Right lobe of liver (tissue), 6 donors: ENCODE measurements at regions not wholly inside any gene's neighbourhood (a gene's known extent, or its start where the extent isn't known, plus 50 kb on each side); places are given as distances from the start of the nearest gene placed in this dataset.

Source experiments
- ATAC-seq, 4 donors: fragments of 200-7000 bp; cut with Tn5 transposase; one replicate each; pipeline ENCODE4 v1.9.1; 2020; ENCODE audit warnings: mild to moderate bottlenecking in 4 of 4, moderate library complexity in 4 of 4
- DNase-seq, 3 donors: peaks; one replicate each; pipeline ENCODE4 v3.0.0-alpha.2; 2020
- H3K27ac ChIP-seq, 3 donors: fragments of 200-600 bp; one replicate each; pipeline ENCODE4 v1.8.0; 2022
- H3K27me3 ChIP-seq, 2 donors: fragments of 200-600 bp; one replicate each; pipeline ENCODE4 v1.8.0; 2022
- H3K36me3 ChIP-seq, 4 donors: fragments of 200-600 bp; sonication (generic) in 1 of 4; one replicate each; pipeline versions ENCODE4 v1.5.1 to v1.8.0; 2017 to 2022; ENCODE audit warnings: control low read depth in 1 of 4
- H3K4me1 ChIP-seq, 4 donors: fragments of 200-600 bp; sonication (generic) in 1 of 4; one replicate each; pipeline versions ENCODE4 v1.5.1 to v1.8.0; 2017 to 2022; ENCODE audit warnings: control low read depth in 1 of 4
- H3K4me3 ChIP-seq, 3 donors: fragments of 200-600 bp; one replicate each; pipeline ENCODE4 v1.8.0; 2022
- H3K9me3 ChIP-seq, 4 donors: fragments of 200-600 bp; sonication (generic) in 1 of 4; one replicate each; pipeline versions ENCODE4 v1.5.1 to v1.8.0; 2017 to 2022; ENCODE audit warnings: control low read depth in 1 of 4
- CTCF ChIP-seq, 4 donors: fragments of 200-600 bp in 3 of 4; fragments of 450-650 bp in 1 of 4; IDR thresholded peaks; one replicate each; pipeline versions ENCODE4 v1.5.1 to v1.8.0; 2016 to 2022; ENCODE audit warnings: antibody characterized with exemption in 4 of 4, mild to moderate bottlenecking in 2 of 4
- POLR2A ChIP-seq: fragments of 450-650 bp; IDR thresholded peaks from one replicate; pipeline ENCODE4 v1.6.1; 2017; ENCODE audit warnings: antibody characterized with exemption, mild to moderate bottlenecking
- WGBS: methylation state at CpG from one replicate; pipeline ENCODE4 v1.1.6; 2018; ENCODE audit warnings: low coverage, low lambda C conversion rate; ENCODE audit not compliant: insufficient coverage; ENCODE audit errors: missing lambda C conversion rate; 5-methylcytosine and 5-hydroxymethylcytosine counted together
- intact Hi-C, 2 donors: fragments of 100-400 bp; cut with DNase I; formaldehyde crosslinking; loops; one replicate each; pipeline versions ENCODE4 v1.11.2 to v1.14.1; 2022
- donor health status: DM: no; HTN: yes; CAD: no.
- donor health status: DM: no; HTN: no; CAD: no.
- donor health status: DM: no; HTN: no; CAD: no.
- donor health status: DM: no; HTN: yes; CAD: no.
- donor health status: DM: no; HTN: yes; CAD: no.

- Histone ChIP-seq H3K27me3 (no peaks in the 10 kb centered on the region), H3K27ac (no peak overlapping the region), H3K4me1 (peaks cover 0 to 6% (median 0%) of the 10 kb centered on the region in 4 donors), H3K36me3 (no peaks in the 10 kb centered on the region), H3K9me3 (no peaks in the 10 kb centered on the region), H3K4me3 (no peak overlapping the region)
- TF ChIP-seq CTCF (IDR thresholded peaks at IDR 0.05) (no peak), POLR2A (no peak)
- DNase-seq (no peak), ATAC-seq (peak; percentile 72 to 91 (median 84))
- intact Hi-C loops: no loop called here
- 88% methylated on average over 1 of the region's 3 CpGs for WGBS
These were observed 279.2 kb downstream of the RPS6KC1 start for GRCh38 chr1:213330281-213330680.

- TF ChIP-seq POLR2A (no peak), CTCF (IDR thresholded peaks at IDR 0.05) (no peak)
- intact Hi-C loops: no loop called here
- 81% methylated on average over 3 of the region's 4 CpGs for WGBS
- H3K36me3 ChIP-seq: no peaks in the 10 kb centered on the region
- peaks cover 0 to 6% (median 0%) of the 10 kb centered on the region in 4 donors for H3K4me1 ChIP-seq
- H3K27ac ChIP-seq: no peak overlapping the region
- H3K27me3 ChIP-seq: no peaks in the 10 kb centered on the region
- no peak for ATAC-seq
- H3K4me3 ChIP-seq: no peak overlapping the region
- H3K9me3 ChIP-seq: no peaks in the 10 kb centered on the region
- no peak for DNase-seq
These were observed 280.7 kb downstream of the RPS6KC1 start for GRCh38 chr1:213331631-213332175.

- Histone ChIP-seq H3K27me3 (no peaks in the 10 kb centered on the region), H3K27ac (no peak overlapping the region), H3K9me3 (no peaks in the 10 kb centered on the region), H3K36me3 (no peaks in the 10 kb centered on the region), H3K4me1 (peaks cover 0 to 6% (median 0%) of the 10 kb centered on the region in 4 donors), H3K4me3 (no peak overlapping the region)
- TF ChIP-seq CTCF (IDR thresholded peaks at IDR 0.05) (no peak), POLR2A (no peak)
- intact Hi-C loops: no loop called here
- DNase-seq (no peak), ATAC-seq (no peak)
- WGBS: 50% methylated on average over 2 of the region's 4 CpGs
These were observed 281.4 kb downstream of the RPS6KC1 start for GRCh38 chr1:213332491-213332890.

- intact Hi-C loops: no loop called here
- WGBS: 81% methylated on average over 4 of the region's 5 CpGs
- TF ChIP-seq CTCF (IDR thresholded peaks at IDR 0.05): no peak
- TF ChIP-seq POLR2A: no peak
These were observed 282.1 kb downstream of the RPS6KC1 start for GRCh38 chr1:213333121-213333520.

GRCh38 chr1:213335084-213335483 is 284.0 kb downstream of the RPS6KC1 start:
- Histone ChIP-seq H3K4me1 (peaks cover 0 to 6% (median 0%) of the 10 kb centered on the region in 4 donors), H3K4me3 (no peak overlapping the region), H3K27ac (no peak overlapping the region), H3K36me3 (no peaks in the 10 kb centered on the region), H3K9me3 (no peaks in the 10 kb centered on the region), H3K27me3 (no peaks in the 10 kb centered on the region)
- ATAC-seq: no peak
- intact Hi-C loops: no loop called here
- no peak for DNase-seq
- TF ChIP-seq POLR2A (no peak), CTCF (IDR thresholded peaks at IDR 0.05) (no peak)
- 40% methylated on average over 1 of the region's 3 CpGs for WGBS

More at GRCh38 chr1:213333121-213333520, 282.1 kb downstream of the RPS6KC1 start:
- no peaks in the 10 kb centered on the region for H3K9me3 ChIP-seq
- ATAC-seq (no peak), DNase-seq (no peak)
- no peak overlapping the region for H3K27ac ChIP-seq
- peaks cover 0 to 6% (median 0%) of the 10 kb centered on the region in 4 donors for H3K4me1 ChIP-seq
- H3K27me3 ChIP-seq: no peaks in the 10 kb centered on the region
- H3K36me3 ChIP-seq: no peaks in the 10 kb centered on the region
- H3K4me3 ChIP-seq: no peak overlapping the region
